ENCODE measurements at regions not wholly inside any gene's neighbourhood (a gene's known extent, or its start where the extent isn't known, plus 50 kb on each side); places are given as distances from the start of the nearest gene placed in this dataset.

DNA sequence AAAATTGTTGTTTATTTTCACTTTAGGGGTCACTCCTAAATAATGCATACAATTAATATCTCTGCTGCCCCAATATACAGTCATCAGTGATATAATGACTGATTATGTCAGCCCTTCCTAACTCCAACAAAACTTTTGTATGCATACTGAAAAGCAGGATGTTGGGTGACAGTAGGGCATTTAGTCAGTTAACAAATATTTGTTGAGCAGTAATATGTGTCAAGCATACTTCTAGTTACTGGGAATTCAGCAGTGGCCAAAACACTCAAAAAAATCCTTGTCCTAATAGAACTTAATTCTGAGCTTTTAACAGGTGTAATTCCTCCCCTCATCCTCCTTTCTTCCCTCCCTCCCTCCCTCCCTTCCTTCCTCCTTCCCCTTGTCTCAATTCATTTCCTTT lies 560.7 kb upstream of the KLHL1 start:
- CTCF ChIA-PET, result no interaction called here
- Histone ChIP-seq H3K36me3 (ENCODE audit: control insufficient read depth in 2 of 2, insufficient read depth in 1 of 2, low read length in 2 of 2) (no peaks in the 10 kb centered on the region), H3K9me3 (ENCODE audit: control insufficient read depth, insufficient read depth, low read depth, low read length) (no peaks in the 10 kb centered on the region), H3K27ac (ENCODE audit: extremely low read depth, low read depth, low read length) (no peak overlapping the region), H3K4me3 (ENCODE audit: low read depth, low read length) (no peak overlapping the region), H3K4me1 (ENCODE audit: control insufficient read depth, insufficient read depth, low read length) (no peaks in the 10 kb centered on the region)
- TF ChIP-seq GFI1B (tag by site-specific recombination; IDR thresholded peaks at IDR 0.05) (no peak), ZNF677 (tag by site-specific recombination; IDR thresholded peaks at IDR 0.05) (no peak), ZNF626 (tag by site-specific recombination; IDR thresholded peaks at IDR 0.05) (no peak), ZNF792 (tag by site-specific recombination; IDR thresholded peaks at IDR 0.05) (no peak), ZSCAN30 (tag by site-specific recombination; IDR thresholded peaks at IDR 0.05) (no peak), ZNF112 (tag by site-specific recombination; IDR thresholded peaks at IDR 0.05) (no peak), ZNF202 (tag by site-specific recombination; IDR thresholded peaks at IDR 0.05; ENCODE audit: borderline replicate concordance) (no peak), KLF17 (tag by site-specific recombination; IDR thresholded peaks at IDR 0.05) (no peak), ZNF510 (tag by site-specific recombination; IDR thresholded peaks at IDR 0.05; ENCODE audit: insufficient replicate concordance) (no peak), KLF1 (tag by site-specific recombination; IDR thresholded peaks at IDR 0.05) (no peak)
- TF ChIP-seq, protein P1, sequence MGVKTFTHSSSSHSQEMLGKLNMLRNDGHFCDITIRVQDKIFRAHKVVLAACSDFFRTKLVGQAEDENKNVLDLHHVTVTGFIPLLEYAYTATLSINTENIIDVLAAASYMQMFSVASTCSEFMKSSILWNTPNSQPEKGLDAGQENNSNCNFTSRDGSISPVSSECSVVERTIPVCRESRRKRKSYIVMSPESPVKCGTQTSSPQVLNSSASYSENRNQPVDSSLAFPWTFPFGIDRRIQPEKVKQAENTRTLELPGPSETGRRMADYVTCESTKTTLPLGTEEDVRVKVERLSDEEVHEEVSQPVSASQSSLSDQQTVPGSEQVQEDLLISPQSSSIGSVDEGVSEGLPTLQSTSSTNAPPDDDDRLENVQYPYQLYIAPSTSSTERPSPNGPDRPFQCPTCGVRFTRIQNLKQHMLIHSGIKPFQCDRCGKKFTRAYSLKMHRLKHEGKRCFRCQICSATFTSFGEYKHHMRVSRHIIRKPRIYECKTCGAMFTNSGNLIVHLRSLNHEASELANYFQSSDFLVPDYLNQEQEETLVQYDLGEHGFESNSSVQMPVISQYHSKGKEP (tag by site-specific recombination; IDR thresholded peaks at IDR 0.05), result no peak
- POLR2A ChIA-PET, result no interaction called here

- Histone ChIP-seq H3K9me3 (ENCODE audit: control insufficient read depth, insufficient read depth, low read depth, low read length) (no peaks in the 10 kb centered on the region), H3K4me1 (ENCODE audit: control insufficient read depth, insufficient read depth, low read length) (no peaks in the 10 kb centered on the region), H3K36me3 (ENCODE audit: control insufficient read depth in 2 of 2, insufficient read depth in 1 of 2, low read length in 2 of 2) (no peaks in the 10 kb centered on the region), H3K4me3 (ENCODE audit: low read depth, low read length) (no peak overlapping the region), H3K27ac (ENCODE audit: extremely low read depth, low read depth, low read length) (no peak overlapping the region)
- ChIA-PET POLR2A (no interaction called here), CTCF (no interaction called here)
- TF ChIP-seq KLF1 (tag by site-specific recombination; IDR thresholded peaks at IDR 0.05) (no peak), ZNF658 (tag by site-specific recombination; IDR thresholded peaks at IDR 0.05) (no peak), ZNF664 (tag by site-specific recombination; IDR thresholded peaks at IDR 0.05) (no peak), ZNF596 (tag by site-specific recombination; IDR thresholded peaks at IDR 0.05) (no peak), ZNF274 (IDR thresholded peaks at IDR 0.05; ENCODE audit: low read length) (no peak), ZNF274 (tag by site-specific recombination; IDR thresholded peaks at IDR 0.05; ENCODE audit: borderline replicate concordance) (no peak), ZNF324 (tag by site-specific recombination; IDR thresholded peaks at IDR 0.05) (no peak), ZNF580 (tag by site-specific recombination; IDR thresholded peaks at IDR 0.05) (no peak)
- TF ChIP-seq, protein P2, sequence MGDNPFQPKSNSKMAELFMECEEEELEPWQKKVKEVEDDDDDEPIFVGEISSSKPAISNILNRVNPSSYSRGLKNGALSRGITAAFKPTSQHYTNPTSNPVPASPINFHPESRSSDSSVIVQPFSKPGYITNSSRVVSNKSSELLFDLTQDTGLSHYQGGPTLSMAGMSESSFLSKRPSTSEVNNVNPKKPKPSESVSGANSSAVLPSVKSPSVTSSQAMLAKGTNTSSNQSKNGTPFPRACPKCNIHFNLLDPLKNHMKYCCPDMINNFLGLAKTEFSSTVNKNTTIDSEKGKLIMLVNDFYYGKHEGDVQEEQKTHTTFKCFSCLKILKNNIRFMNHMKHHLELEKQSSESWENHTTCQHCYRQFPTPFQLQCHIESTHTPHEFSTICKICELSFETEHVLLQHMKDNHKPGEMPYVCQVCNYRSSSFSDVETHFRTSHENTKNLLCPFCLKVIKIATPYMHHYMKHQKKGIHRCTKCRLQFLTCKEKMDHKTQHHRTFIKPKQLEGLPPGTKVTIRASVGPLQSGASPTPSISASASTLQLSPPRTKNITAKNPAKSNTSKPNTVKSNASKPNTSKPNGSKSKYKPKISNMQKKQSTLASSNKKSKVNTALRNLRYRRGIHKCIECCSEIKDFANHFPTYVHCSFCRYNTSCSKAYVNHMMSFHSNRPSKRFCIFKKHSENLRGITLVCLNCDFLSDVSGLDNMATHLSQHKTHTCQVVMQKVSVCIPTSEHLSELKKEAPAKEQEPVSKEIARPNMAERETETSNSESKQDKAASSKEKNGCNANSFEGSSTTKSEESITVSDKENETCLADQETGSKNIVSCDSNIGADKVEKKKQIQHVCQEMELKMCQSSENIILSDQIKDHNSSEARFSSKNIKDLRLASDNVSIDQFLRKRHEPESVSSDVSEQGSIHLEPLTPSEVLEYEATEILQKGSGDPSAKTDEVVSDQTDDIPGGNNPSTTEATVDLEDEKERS (tag by site-specific recombination; IDR thresholded peaks at IDR 0.05), result no peak
- TF ChIP-seq, protein P3, sequence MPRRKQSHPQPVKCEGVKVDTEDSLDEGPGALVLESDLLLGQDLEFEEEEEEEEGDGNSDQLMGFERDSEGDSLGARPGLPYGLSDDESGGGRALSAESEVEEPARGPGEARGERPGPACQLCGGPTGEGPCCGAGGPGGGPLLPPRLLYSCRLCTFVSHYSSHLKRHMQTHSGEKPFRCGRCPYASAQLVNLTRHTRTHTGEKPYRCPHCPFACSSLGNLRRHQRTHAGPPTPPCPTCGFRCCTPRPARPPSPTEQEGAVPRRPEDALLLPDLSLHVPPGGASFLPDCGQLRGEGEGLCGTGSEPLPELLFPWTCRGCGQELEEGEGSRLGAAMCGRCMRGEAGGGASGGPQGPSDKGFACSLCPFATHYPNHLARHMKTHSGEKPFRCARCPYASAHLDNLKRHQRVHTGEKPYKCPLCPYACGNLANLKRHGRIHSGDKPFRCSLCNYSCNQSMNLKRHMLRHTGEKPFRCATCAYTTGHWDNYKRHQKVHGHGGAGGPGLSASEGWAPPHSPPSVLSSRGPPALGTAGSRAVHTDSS (tag by site-specific recombination; IDR thresholded peaks at IDR 0.05), result no peak
- TF ChIP-seq, protein P4, sequence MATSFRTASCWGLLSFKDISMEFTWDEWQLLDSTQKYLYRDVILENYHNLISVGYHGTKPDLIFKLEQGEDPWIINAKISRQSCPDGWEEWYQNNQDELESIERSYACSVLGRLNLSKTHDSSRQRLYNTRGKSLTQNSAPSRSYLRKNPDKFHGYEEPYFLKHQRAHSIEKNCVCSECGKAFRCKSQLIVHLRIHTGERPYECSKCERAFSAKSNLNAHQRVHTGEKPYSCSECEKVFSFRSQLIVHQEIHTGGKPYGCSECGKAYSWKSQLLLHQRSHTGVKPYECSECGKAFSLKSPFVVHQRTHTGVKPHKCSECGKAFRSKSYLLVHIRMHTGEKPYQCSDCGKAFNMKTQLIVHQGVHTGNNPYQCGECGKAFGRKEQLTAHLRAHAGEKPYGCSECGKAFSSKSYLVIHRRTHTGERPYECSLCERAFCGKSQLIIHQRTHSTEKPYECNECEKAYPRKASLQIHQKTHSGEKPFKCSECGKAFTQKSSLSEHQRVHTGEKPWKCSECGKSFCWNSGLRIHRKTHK (tag by site-specific recombination; IDR thresholded peaks at IDR 0.05), result no peak
Measured at GRCh38 chr13:70668293-70668692, 560.0 kb upstream of the KLHL1 start.

Measured in HEK293 (cell line).